HG03342 (cell line): ENCODE measurements at regions not wholly inside any gene's neighbourhood (a gene's known extent, or its start where the extent isn't known, plus 50 kb on each side); places are given as distances from the start of the nearest gene placed in this dataset.

Experiments
- ATAC-seq: cut with Tn5 transposase; IDR thresholded peaks from one replicate; pipeline ENCODE4 v1.9.1; 2021; ENCODE audit warnings: mild to moderate bottlenecking, moderate library complexity; ENCODE audit not compliant: unreplicated experiment

DNA sequence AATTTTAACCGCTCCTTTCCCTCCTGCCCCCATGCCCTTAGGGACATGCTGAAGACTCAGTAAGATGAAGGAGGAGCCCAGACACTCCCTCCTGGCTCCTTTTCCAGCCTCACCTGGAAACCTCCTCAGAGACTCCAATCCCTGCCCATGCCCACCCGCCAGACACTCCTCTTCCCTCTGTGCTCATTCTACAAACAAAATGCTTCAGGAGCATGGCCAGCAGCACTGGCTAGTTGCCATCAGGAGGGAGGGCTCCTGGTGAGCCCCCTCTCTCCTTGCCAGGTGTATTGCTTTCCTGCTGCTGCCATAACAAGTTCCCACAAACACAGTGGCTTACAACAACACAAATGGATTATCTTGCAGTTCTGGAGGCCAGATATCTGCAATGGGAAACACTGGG lies 126.1 kb downstream of the PSMG1 start:
- no peak for ATAC-seq

DNA sequence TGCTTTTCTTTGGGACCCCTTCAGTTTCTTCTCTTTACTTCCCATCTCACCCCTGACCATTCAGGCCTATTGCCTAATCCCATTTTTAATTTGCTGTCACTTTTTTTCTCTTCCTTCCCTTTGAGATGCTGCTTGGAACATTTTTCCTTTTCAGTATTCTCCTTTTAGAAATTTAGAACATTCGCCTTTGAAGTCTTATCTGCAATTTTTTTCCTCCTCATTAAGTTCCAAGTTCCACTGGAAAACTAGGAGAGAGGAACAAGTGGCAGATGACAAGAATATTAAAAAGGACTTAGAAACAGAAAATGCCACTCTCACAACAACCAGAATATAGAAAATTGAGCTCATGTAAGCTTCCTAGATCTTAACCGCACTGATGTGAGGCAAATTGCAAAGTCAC lies 126.6 kb downstream of the PSMG1 start:
- no peak for ATAC-seq

DNA sequence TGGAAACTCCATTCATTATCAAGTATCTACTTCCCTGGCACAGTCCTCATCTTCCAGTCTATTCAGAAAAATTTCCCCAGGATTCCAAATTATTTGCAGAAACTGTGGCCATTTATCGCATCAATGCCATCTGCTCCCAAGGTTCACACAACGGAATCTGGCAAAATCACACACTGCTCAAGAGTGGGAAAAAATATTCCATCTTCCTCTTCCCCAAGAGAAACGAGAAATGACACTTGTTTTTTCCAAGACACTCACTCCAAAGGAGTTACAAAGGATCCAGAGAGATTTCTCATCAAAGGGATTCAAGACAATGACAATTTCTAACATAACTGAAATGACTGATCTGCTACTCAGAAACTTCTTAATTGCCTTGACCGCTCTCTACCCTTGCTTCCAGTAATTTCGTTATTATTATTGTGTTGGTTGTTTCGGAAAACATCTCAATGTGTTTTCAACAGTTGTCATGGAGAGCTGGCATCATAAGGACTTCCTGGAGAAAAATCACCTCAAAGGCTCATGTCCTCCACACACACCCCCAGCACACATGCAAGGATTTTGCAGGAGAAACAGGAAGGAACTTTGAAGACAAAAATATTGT lies 128.0 kb downstream of the PSMG1 start:
- no peak for ATAC-seq

DNA sequence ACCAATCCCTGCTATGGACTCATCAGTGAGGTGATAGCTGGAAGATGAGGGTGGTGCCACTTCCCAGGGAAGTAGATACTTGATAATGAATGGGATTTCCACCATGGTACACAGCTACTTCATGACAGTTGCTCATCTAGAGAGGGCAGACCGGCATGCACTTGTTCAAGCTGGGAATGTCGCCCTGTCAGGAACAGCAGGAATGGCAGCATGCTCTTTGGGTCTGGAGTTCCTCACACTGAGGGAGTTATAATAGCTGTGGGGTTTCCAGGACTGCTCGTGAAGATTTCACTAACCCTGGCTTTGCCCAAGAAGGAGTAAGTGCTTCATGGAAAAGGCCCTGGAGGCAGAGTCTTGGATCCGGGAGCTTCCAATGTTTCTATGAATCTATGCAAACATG lies 129.2 kb downstream of the PSMG1 start:
- ATAC-seq: no peak

DNA sequence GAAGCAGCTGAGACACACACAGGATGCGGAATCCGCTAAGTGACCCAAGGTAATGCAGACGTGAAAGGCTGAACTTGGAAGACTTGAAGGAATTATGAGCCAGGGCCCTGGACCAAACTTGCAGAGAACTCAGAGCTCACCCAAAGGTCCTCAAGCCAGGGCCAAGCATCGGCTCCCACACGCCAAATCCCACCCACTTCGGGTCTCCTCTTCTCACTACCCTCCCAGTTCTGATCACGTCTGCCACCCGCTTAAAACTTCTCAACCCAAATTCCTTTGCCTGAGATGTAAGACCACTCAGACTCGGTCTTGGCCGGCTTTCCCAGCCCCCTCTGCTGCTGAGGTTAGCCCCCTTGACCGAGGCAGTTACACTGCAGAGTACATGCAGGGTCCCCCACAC lies 130.1 kb downstream of the PSMG1 start:
- no peak for ATAC-seq

DNA sequence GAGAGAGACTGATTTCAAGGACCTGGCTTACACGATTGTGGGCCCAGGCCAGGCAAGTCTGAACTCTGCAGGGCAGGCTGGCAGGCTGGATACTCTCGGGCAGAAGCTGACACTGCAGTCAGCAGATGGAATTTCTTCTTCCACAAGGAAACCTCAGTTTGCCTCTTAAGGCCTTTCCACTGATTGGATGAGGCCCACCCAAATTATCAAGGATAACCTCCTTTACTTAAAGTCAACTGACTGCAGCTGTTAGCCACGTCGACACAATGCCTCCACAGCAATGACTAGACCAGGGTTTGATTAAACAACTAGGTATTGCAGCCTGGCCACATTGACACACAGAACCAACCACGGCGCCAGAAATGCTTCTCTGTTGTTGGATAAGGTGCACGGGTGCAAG lies 130.5 kb downstream of the PSMG1 start:
- no peak for ATAC-seq

DNA sequence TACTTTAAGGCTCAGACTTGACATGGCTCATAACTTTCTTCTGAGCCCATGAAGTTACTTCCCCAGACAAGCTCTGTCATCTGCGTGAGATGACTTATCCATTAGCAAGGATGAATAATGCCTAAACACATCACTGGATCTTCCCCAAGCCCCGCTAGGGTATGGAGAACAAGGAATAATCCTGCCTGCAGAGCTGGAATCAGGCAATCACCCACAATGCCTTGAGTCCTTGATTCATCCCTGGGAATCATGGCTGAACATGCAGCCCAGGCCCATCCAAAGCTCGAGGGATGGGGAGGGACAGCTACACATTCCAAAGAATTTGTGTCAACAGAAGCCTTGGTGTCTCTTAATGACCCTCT lies 131.7 kb downstream of the PSMG1 start:
- ATAC-seq: no peak

DNA sequence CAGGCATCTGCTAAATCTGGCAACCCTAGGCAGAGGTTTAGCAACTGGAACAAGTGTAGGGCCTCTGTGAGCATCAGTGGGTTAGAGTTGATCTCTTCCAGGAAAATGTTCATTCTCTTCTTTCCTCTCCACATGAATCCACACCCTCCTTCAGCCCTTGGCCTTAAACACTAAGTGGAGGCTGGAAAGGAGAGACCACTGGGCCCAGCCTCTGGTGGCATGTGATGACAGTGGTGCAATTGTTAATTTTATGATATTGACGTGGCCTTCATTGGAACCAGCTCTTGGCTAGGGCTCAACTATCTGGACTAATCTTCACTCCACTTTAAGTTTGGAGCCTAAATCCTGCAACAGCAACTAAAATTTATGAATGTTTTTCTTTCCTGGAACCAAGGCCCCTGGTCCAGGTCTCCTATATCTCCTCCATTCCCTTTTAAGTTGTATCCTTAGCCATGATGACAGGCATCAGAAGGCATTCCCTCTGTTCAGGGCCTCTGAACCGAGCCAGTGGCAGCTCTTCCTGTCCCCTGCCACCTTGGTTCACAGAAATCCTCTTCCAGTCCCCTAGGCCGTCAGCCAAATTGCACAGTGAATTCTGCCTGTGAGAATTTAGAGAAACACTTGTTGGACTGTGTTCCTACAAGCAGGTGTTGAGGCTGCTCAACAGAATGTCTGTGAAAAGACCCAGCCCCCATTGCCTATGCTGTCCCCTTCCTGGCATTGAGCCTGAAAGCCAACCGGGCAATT lies 132.2 kb downstream of the PSMG1 start:
- ATAC-seq: no peak

DNA sequence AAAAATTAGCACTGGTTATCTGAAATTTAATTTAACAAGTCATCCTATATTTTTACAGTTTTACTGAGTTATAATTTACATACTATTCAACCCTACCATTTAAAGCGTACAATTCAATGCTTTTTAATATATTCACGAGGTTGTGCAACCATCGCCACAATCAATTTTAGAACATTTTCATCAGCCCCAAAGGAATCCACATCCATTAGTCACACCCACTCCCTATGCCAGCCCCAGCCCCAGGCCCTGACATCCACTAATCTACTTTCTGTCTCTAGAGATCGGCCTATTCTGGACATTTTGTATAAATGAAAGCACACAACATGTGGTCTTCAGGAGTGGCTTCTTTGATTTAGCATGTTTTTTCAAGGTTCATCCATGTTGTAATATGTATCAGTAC lies 134.7 kb downstream of the PSMG1 start:
- no peak for ATAC-seq

DNA sequence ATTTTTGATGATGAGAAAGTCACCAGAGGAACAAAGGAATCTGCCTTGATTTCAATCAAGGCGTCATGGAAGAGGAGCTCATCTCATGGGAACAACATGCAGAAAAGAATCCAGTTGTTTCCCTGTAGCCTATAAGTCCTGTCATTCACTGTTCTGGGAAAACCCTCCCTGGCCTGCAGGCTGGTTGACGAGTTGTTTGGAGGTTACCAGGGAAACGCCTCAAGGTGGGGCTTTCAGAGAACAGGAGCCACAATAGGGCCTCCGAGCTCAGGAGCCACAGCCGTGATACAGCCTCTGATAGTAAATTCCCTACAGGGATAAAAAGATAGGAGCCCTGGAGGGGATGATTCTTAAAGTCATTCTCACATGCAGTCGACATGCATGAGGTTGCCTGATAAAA lies 135.2 kb downstream of the PSMG1 start:
- no peak for ATAC-seq

DNA sequence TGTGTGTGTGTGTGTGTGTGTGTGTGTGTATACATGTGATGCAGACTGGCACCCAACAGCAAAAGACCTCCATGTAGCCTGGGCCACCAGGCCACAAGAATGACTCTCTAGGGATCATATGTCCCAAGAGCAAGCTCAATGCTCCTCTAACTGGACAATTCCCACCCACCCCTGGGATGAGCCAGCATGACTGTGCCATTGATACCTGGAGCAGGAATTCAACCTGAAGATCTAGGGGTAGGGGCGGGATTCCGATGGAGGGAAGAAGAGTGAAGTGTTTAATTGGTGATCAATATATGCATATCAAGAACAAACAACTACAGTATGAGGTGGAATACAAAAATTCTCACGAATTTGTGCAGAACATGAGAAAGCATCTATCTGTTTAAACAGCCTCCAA lies 136.2 kb downstream of the PSMG1 start:
- ATAC-seq: no peak

DNA sequence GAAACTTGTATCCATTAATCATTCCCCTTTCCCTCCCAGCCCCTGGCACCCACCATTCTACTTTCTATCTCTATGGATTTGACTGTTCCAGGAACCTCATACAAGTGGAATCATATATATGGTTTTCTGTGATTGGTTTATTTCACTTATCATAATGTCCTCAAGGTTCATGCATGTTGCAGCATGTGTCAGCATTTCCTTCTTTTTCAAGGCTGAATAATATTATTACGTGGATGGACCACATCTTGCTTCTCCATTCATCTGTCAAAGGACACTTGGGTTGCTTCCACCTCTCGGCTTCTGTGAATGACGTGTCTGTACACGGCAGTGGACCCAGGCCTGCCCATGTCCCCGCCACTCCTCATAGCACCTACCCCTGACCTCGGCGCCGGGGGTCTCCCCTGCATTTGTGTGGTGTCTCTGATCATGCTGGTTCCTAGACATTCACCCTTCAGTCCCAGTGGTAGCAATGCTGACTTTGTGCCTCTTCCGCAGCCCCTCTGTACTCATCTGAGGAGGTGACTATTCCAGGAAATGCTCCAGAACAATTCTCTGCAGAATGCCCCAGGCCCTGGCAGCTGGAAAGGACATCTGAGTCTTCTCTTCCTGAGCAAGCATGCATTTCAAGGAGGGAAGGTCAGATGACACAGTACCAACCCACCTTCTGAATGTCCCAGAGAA lies 136.9 kb downstream of the PSMG1 start:
- ATAC-seq: no peak

DNA sequence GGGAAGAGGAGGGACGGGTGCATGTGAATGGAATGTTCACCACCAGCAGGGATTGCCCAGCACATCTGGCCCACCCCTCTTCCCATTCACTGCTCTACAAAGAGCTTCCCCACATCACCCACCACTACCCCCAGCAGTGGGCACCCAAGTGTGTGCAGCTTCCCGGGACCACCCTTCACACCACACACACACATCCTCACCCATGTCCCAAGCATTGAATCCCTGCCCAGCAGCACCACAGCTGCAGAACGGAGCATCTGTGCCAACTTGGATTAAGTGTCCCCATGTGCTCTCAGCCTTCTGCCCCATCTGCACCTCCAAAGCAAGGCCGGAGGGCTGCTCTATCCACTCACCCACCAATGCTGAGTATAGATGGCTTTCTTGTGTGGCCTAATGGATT lies 141.4 kb downstream of the PSMG1 start:
- ATAC-seq: no peak

DNA sequence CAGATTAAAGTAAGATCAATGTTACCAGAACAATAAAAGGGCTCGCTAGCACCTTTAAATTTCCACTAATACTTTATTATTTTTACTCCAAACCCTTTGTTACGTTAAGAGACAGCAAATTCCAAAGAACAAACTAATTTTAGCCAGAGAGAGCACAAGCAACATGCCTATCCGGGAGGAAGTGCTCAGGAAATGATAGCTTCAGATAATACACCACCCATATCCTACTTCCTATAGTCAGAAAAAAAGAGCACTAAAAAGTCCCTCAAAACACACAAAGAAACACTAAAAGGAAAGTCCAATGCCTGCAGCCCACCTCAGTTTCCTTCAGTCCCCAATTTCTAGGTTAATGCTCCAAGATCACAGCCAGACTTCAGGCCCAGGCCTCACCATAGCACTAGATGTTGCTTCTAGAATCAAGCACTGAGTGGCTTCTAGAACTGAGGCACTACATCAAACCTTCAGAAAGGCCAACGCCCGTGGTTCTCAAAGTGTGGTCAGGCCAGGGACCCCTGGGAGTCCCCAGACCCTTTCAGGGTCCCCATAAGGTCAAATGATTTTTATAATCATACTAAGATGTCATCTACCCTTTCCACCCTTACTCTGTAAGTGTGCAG lies 142.6 kb downstream of the PSMG1 start:
- no peak for ATAC-seq

DNA sequence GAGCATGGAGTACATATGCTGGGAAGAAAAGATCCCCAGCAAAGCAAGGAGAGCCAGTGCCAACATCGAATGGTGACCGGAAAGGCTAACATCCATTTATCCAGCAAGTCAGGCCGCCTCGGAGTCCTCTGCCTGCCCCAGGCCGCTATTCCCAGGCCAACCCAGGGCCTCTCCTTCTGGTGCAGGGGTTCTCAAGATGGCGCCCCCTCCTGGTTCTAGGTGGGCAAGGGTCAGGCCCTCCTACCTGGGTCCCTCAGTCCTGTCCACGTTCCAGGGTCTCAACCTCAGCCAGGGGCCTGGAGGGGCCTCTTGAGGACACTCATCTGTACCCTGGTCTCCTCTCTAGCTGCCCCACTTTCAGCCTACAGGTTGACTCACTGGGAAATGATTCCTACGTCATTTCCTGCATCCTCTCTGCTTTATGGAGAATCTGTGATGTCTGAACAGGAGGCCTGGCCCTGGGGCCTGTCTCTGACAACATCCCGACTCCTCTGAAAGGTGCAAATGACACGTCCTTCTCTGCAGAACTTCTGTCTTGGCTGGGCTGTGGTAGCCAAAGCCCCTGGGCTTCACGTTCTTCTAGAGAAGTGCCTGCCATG lies 145.3 kb downstream of the PSMG1 start:
- no peak for ATAC-seq

DNA sequence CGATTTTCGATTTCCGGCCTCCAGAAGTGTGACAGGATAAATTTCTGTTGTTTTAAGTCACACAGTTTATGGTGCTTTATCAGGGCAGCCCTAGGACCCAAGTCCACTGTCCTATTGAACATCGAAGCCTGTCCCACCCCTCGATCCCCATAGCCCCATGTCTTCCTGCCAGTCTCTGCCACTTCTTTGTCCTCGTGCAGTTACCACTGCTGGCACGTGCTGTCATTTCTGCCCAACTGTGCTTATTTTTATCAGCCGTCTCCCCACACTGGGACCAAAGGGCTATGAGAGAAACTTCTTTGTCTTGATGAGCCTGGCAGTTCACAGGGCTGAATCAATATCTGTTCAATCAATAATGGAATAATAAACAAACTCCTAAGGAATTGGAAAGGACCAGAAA lies 146.7 kb downstream of the PSMG1 start:
- no peak for ATAC-seq

DNA sequence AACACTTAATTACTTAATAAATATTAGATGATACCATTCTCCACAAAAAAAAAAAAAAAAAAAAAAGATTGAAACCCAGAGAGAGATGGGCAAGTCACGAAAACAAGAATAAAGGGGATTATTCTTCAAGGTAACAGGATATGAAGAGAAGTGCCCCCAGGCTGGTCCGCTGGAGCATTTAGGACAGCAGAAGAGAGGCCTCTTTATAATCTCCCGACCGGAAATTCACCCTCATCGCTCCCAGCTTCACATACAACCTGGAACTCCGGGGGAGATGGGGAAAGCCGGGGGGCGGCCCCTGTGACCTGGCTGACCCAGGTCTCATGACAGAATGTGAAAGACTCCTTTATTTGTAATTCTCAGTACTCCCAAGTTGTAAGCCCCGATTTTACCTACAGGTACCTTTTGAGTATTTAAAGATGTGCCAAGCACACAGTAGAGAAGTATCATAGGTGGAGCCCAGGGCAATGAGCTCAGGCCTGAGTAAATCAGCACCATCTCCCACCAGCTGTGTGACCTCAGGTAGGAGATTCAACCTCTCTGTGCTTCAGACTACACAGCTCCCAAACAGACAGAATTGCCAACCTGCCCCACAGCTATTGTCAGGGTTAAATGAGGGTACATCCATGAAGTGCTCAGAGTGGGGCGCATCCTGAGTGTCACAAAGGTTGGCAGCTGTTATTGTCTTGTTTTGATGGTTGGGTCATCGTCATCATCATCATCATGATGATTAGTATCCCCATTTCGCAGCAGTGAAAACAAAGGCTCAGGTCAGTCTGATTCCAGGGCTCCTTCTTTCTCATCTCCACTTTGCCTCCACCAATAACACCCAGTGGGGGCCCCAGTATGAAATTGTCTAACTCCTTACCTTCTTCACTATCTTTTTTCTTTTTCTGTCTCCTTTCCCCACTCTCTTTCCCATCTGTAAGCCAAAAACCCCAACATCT lies 148.4 kb downstream of the PSMG1 start:
- no peak for ATAC-seq

DNA sequence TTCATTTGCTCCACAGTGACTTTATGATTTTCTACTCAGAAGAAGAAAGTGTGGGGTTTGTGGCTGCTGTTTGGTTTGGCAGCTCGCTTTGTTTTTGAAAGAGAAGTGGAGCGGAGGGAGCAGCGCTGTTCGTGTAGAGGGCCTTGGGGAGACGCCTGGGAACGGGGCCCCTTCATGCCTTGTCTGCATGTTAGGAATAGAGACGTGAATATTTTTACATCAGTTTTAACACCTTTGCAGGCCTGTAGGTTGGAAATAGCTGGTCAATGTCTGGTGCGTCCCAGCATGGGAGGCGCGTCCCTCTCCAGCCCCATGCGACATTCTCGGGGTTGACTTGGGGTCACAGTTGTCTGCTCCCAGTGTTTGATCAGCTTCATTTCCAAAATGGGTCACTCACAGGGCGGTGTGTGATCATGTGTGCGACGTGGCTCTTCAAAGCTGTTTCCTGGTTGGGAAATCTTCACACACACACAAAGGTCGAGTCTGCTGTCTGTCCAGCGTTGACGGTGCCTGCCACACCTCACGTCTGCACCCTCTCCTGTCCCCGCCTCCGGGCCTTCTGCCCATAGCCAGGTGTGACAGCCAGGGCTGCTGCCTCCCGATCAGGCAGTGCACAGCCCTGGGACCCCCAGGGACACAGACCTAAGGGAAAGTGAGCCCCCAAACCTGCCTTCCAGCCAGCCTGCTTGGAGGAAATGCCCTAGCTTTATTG lies 149.2 kb downstream of the PSMG1 start:
- no peak for ATAC-seq

DNA sequence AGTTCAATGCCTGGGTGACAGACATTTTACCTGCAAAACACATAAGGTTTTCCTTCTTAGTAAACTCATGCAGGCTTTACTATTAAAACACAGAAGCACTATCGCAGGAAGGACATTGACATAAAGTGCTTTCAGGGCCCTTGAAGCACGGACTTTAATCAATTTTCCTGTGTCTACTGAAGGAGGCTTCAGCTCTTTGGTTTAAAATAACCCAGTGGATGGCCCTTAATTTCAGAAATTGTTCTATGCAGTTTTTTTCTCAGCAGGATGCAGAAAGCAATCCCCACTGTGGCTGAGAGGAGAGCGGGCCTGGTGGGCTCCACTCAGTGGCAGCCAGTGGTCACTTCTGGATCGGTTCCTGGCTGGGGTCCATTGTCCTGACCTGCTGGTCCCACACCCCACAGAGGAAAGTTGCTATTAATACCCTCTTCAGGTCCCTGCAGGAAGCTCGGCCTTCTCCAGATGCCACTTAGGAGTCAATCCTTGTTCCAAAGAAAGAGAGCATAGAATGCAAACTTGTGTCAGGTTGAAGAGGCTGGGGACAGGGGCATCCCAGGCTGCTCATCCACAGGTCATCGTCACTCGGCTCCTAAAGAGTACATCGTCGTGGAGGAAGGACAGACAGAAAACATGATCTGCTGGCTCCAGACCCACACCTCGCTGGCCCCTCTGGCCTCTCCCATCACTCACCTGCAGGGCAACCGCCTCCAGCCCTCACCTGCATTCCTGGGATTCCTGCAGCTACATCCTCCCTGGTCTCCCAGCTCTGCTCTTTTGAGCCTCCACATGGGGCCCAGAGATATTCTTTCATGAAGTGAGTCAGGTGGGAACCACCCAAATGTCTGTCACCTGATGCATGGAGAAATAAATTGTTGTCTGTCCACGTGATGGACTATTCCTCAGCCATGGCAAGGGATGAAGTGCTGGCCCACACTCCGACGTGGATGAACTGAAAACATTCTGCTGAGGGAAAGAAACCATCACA lies 153.1 kb downstream of the PSMG1 start:
- ATAC-seq: no peak
